Caco-2 (cell line): ENCODE measurements at regions not wholly inside any gene's neighbourhood (a gene's known extent, or its start where the extent isn't known, plus 50 kb on each side); places are given as distances from the start of the nearest gene placed in this dataset.

Experiments
- BruUV-seq: library from RNA; stranded (reverse); fragments of 400-500 nt; replicated peaks from 2 replicates; lab custom pipeline; 2021; lab: Mats Ljungman, UMichigan
- CTCF ChIA-PET: fragments of 300-600 bp; sonication (Branson Sonifier 250); formaldehyde crosslinking; loops from one replicate; lab custom pipeline; 2022; ENCODE audit warnings: antibody characterized with exemption; lab: Charles Lee
- POLR2A ChIA-PET: fragments of 300-600 bp; sonication (Branson Sonifier 250); formaldehyde crosslinking; loops from one replicate; lab custom pipeline; 2022; ENCODE audit warnings: antibody characterized with exemption; lab: Charles Lee
- DNase-seq, 2 experiments: peaks; one replicate each; pipeline versions ENCODE4 v3.0.0 to v3.0.0-alpha.2; 2020 to 2022
- H3K27me3 ChIP-seq: replicated peaks from 2 replicates; pipeline ENCODE4 v1.6.0; 2011; ENCODE audit warnings: low read length; ENCODE audit not compliant: control insufficient read depth, insufficient read depth
- H3K36me3 ChIP-seq: 2 replicates; pipeline ENCODE4 v1.5.1; 2011; ENCODE audit warnings: low read length; ENCODE audit not compliant: control insufficient read depth, insufficient read depth
- H3K4me1 ChIP-seq: fragments of 250-450 bp; sonication (Bioruptor Pico); 2 replicates; pipeline ENCODE4 v1.5.1; 2020; ENCODE audit warnings: mild to moderate bottlenecking
- H3K4me3 ChIP-seq: 2 replicates; pipeline ENCODE4 v1.5.1; 2011; ENCODE audit warnings: low read depth, mild to moderate bottlenecking, control low read depth, low read length
- H3K9me3 ChIP-seq: fragments of 250-450 bp; sonication (Bioruptor Pico); 2 replicates; pipeline ENCODE4 v1.5.1; 2020; ENCODE audit warnings: mild to moderate bottlenecking, moderate library complexity
- H3K27ac Mint-ChIP-seq: one replicate; pipeline ENCODE4 v1.8.0; 2022; ENCODE audit warnings: mixed read lengths; ENCODE audit not compliant: unreplicated experiment
- H3K27me3 Mint-ChIP-seq: one replicate; pipeline ENCODE4 v1.8.0; 2022; ENCODE audit warnings: mixed read lengths; ENCODE audit not compliant: insufficient read depth, unreplicated experiment
- H3K36me3 Mint-ChIP-seq: one replicate; pipeline ENCODE4 v1.8.0; 2022; ENCODE audit warnings: mild to moderate bottlenecking, mixed read lengths; ENCODE audit not compliant: insufficient read depth, unreplicated experiment
- H3K4me1 Mint-ChIP-seq: one replicate; pipeline ENCODE4 v1.8.0; 2022; ENCODE audit warnings: low read depth, mixed read lengths; ENCODE audit not compliant: unreplicated experiment
- H3K4me3 Mint-ChIP-seq: one replicate; pipeline ENCODE4 v1.8.0; 2022; ENCODE audit warnings: mild to moderate bottlenecking, moderate library complexity, mixed read lengths; ENCODE audit not compliant: unreplicated experiment
- H3K9me3 Mint-ChIP-seq: one replicate; pipeline ENCODE4 v1.8.0; 2022; ENCODE audit warnings: mixed read lengths; ENCODE audit not compliant: unreplicated experiment
- CTCF ChIP-seq, 2 experiments: fragments of 200-600 bp in 1 of 2; IDR thresholded peaks; 1 replicate in 1 of 2; 2 replicates in 1 of 2; pipeline versions ENCODE4 v1.5.1 to v1.8.0; 2011 to 2022; ENCODE audit warnings: antibody characterized with exemption in 1 of 2, control low read depth in 1 of 2, inconsistent platforms in 1 of 2, low read depth in 1 of 2, low read length in 1 of 2, mild to moderate bottlenecking in 1 of 2, moderate library complexity in 1 of 2; ENCODE audit not compliant: insufficient read depth in 1 of 2, severe bottlenecking in 1 of 2, unreplicated experiment in 1 of 2
- intact Hi-C: fragments of 100-400 bp; cut with micrococcal nuclease; formaldehyde crosslinking; loops from one replicate; pipeline ENCODE4 v1.10.0; 2022; ENCODE audit not compliant: unreplicated experiment

GRCh38 chr4:126372634-126373033, 1057.9 kb downstream of the FAT4 start:
- Mint-ChIP-seq H3K4me1 (no peaks in the 10 kb centered on the region), H3K27me3 (no peaks in the 10 kb centered on the region), H3K9me3 (no peaks in the 10 kb centered on the region), H3K27ac (no peak overlapping the region), H3K36me3 (no peaks in the 10 kb centered on the region), H3K4me3 (no peak overlapping the region)
- no peak for DNase-seq
- no peak for TF ChIP-seq CTCF (IDR thresholded peaks at IDR 0.05; ENCODE audit: insufficient read depth in 1 of 2, low read depth in 1 of 2, low read length in 1 of 2, severe bottlenecking in 1 of 2, unreplicated experiment in 1 of 2)
- Histone ChIP-seq H3K4me3 (no peak overlapping the region), H3K4me1 (no peaks in the 10 kb centered on the region), H3K36me3 (no peaks in the 10 kb centered on the region), H3K9me3 (no peaks in the 10 kb centered on the region), H3K27me3 (no peaks in the 10 kb centered on the region)
- intact Hi-C loops, result no loop called here
- BruUV-seq, result no TSS peak
- ChIA-PET CTCF (no interaction called here), POLR2A (no interaction called here)

- ChIA-PET POLR2A (no interaction called here), CTCF (no interaction called here)
- no peak overlapping the region for H3K4me3 Mint-ChIP-seq
- peaks cover 4% of the 10 kb centered on the region for H3K27me3 Mint-ChIP-seq
- H3K27ac Mint-ChIP-seq, result no peak overlapping the region
- TF ChIP-seq CTCF (IDR thresholded peaks at IDR 0.05; ENCODE audit: insufficient read depth in 1 of 2, low read depth in 1 of 2, low read length in 1 of 2, severe bottlenecking in 1 of 2, unreplicated experiment in 1 of 2), result no peak
- Histone ChIP-seq H3K9me3 (no peaks in the 10 kb centered on the region), H3K4me3 (no peak overlapping the region), H3K27me3 (no peaks in the 10 kb centered on the region), H3K4me1 (no peaks in the 10 kb centered on the region), H3K36me3 (no peaks in the 10 kb centered on the region)
- BruUV-seq, result no TSS peak
- H3K9me3 Mint-ChIP-seq, result no peaks in the 10 kb centered on the region
- no peak for DNase-seq
- intact Hi-C loops, result no loop called here
- no peaks in the 10 kb centered on the region for H3K4me1 Mint-ChIP-seq
- no peaks in the 10 kb centered on the region for H3K36me3 Mint-ChIP-seq
Observed at GRCh38 chr4:126375462-126376054, 1060.8 kb downstream of the FAT4 start.

GRCh38 chr4:126385954-126386353, 1071.2 kb downstream of the FAT4 start:
- H3K9me3 ChIP-seq, result no peaks in the 10 kb centered on the region
- intact Hi-C loops, result no loop called here
- ChIA-PET CTCF (no interaction called here), POLR2A (no interaction called here)
- DNase-seq, result no peak
- Mint-ChIP-seq H3K36me3 (no peaks in the 10 kb centered on the region), H3K9me3 (no peaks in the 10 kb centered on the region), H3K4me1 (no peaks in the 10 kb centered on the region), H3K4me3 (no peak overlapping the region), H3K27me3 (peaks cover 4% of the 10 kb centered on the region), H3K27ac (no peak overlapping the region)
- H3K4me3 ChIP-seq, result no peak overlapping the region
- no peaks in the 10 kb centered on the region for H3K4me1 ChIP-seq
- H3K36me3 ChIP-seq, result no peaks in the 10 kb centered on the region
- BruUV-seq, result no TSS peak
- no peak for TF ChIP-seq CTCF (IDR thresholded peaks at IDR 0.05; ENCODE audit: insufficient read depth in 1 of 2, low read depth in 1 of 2, low read length in 1 of 2, severe bottlenecking in 1 of 2, unreplicated experiment in 1 of 2)
- H3K27me3 ChIP-seq, result no peaks in the 10 kb centered on the region
